Right ventricle myocardium superior (tissue), 1 donor: ENCODE measurements at regions not wholly inside any gene's neighbourhood (a gene's known extent, or its start where the extent isn't known, plus 50 kb on each side); places are given as distances from the start of the nearest gene placed in this dataset.
"Not testable (repeated sequence)": the region's sequence is repeated elsewhere in the genome, so short reads cannot be mapped to it uniquely, and the experiment has no call there.

Source experiments
- ATAC-seq: fragments of 200-7000 bp; cut with Tn5 transposase; one replicate; pipeline ENCODE4 v1.9.1; 2020; ENCODE audit warnings: mild to moderate bottlenecking; ENCODE audit not compliant: poor library complexity
- DNase-seq: peaks from one replicate; pipeline ENCODE4 v3.0.0-alpha.2; 2020
- intact Hi-C: fragments of 100-400 bp; cut with DNase I; formaldehyde crosslinking; loops from one replicate; pipeline ENCODE4 v1.11.2; 2022
- donor health status: DM: no; HTN: yes; CAD: no; lungs with severe emphysema.

DNA sequence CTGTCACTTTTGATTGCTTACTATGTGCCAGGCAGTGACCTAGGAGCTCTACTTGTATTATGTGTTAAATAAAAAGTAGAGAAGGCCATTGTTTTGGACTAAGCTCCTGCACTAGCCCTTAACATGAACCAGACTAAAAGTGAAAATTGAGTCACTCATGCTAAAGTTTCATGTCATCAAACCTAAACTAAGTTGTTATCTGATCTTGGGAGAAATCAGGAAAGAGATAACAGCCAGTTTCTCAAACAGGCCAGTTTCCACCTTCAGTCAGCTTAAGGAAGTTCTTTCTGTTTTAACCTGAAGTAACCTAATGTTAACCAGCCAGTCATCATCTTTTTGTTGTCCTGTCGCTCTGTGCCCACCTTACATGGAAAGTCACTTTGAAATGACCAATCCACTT is 102.1 kb upstream of the MARK1 start:
- intact Hi-C loops: no loop called here
- ATAC-seq: no peak
- no peak for DNase-seq

DNA sequence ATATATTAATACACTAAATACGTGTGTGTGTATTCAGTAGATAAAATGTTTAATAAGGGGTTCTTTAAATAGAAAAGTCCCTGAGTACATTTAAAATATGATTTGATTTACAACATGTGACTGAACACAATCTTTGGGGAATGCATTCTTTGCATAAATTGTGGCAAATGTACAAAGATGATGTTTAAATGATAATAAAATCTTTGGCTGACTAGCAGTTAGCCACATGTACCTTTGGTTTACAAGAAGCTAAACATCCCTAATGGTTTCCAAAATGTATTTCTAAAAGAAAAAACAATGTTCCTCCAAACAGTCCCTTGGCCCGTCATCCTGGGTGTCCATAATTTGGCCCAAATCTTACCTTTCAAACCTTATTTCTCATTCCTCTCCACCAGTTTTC is 106.4 kb upstream of the MARK1 start:
- ATAC-seq (no peak), DNase-seq (no peak)
- intact Hi-C loops: no loop called here

DNA sequence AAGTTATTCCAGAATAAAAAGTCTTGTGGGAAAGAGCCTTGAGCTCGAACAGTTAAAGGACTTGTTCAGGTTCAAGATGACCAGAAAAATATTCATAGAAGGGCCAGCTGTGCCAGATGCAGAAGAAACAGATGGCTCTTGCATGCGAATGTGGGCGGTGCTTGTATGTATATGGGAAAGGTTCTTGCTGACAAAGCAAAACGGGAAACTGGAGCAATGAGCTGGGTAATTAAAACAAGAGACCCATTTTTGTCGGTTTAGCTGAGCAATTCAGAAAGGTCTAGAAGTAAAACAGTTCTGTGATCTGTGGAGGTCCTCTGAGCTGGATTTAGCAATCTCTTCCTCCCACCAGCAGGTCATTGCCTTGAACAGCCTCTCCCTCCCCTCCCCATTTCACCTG is 107.2 kb upstream of the MARK1 start:
- DNase-seq (no peak), ATAC-seq (no peak)
- intact Hi-C loops: no loop called here

DNA sequence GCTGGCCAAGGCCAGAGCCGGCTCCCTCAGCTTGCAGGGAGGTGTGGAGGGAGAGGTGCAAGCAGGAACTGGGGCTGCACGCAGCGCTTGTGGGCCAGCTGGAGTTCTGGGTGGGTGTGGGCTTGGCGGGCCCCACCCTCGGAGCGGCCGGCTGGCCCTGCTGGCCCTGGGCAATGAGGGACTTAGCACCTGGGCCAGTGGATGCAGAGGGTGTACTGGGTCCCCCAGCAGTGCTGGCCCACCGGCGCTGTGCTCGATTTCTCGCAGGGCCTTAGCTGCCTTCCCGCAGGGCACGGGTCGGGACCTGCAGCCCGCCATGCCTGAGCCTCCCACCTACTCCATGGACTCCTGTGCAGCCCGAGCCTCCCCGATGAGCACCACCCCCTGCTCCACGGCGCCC is 115.6 kb upstream of the MARK1 start:
- DNase-seq, ATAC-seq, intact Hi-C loops: not testable (repeated sequence)

DNA sequence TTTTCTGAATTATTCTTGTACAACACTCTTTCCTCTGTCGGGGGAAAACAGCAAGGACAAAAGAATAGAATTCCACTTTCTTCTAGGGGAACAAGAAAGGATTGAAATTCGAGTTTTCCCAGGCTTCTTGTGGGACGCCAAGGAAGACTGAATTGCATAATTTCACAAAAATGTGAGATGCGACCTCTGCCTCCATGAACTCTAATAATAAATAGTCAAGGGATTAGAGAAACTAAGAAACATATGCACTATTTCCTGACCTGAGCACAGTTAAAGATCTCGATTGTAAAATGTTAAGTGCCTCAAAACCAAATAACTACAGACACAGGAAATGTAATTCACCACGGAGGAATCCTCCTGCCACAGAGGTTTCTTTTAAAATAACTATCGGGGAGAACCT is 117.3 kb upstream of the MARK1 start:
- DNase-seq (no peak), ATAC-seq (no peak)
- intact Hi-C loops: no loop called here

DNA sequence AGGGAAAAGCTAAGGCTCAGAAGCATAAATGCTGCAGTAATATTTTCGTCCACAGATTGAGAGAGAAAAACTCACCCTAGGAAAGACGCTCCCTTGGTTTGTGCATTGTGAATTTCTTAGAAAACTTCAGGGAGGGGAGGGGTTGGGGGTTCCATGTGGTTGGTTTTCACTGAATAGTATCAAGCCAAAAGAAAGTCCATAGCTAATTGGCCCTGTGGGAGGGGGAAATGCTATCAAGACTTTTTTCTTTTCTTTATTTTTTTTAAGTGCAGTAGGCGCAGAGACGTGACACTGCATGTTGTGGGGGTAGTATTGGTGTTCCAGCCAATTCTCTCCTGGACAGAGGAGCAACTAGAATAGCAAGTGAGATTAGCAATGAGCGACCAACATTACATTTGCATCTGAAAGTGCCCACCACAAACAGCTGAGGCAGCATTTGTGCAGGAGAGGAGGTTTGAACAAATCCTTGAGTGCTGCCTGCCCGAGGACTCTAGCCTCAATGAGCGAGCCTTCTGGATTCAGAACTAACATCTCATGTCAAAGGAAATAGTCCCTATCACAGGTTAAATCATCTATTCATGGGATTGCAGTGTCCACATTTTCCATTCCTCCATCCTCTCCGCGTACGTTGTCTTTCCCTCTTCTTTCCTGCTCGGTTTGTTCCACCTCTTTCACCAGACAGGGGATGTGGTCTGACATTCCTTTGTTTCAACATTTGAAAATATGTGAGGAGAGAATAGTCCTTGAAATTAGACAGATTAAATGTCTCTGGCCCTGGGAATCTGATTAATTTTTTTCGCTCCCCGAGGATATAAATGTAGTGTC is 118.0 kb upstream of the MARK1 start:
- intact Hi-C loops: no loop called here
- ATAC-seq: no peak
- no peak for DNase-seq

DNA sequence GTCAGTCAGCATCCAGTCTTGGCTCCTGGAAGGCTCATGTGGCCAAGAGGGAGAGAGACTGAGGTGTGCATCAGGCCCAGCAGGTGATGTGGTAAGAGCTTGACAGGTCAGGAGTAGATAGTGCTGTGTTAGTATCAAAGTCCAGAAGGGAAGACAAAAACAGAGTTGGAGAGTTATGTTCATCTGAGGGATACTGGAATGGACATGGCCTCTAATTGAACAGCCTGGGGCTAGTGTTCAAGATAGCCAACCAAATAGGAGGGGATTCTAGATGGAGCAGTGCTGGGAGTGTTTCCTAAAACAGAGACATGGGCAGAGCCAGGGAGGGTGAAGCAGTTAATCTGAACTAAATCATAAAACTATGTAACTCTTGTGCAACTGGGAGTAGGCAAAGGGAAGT is 120.7 kb upstream of the MARK1 start:
- intact Hi-C loops: no loop called here
- no peak for ATAC-seq

DNA sequence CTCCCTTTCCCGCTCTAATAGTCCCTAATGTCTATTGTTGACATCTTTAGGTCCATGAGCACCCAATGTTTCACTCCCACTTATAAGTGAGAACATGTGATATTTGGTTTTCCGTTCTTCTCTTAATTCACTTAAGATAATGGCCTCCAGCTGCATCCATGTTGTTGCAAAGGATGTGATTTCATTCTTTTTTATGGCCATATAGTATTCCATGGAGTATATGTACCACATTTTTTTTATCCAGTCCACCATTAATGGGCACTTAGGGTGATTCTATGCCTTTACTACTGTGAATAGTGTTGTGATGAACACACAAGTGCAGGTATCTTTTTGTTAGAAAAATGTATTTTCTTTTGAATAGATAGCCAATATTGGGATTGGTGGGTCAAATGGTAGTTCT is 126.0 kb upstream of the RAB3GAP2 start:
- DNase-seq (no peak), ATAC-seq (no peak)
- intact Hi-C loops: no loop called here

More for the DNA sequence above, 120.7 kb upstream of the MARK1 start:
- no peak for DNase-seq

DNA sequence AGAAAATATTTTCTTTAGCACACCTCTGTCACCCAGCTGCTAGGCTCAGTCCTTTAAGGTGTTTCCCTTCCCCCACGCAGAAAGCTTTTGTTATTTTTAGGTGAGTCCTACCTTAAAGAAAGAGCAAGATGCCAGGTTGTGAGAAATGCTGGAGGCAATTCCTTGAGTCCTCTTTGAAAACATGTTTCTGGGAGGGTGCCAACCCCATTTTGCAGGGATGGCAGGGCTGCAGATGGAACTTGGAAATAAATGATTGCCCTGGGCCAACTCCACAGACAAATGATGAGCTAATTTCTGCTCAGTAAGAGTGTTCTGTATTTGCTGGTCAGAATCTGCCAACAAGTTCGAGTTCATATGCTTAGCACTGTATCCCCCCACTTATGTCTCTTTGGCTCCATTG is 119.2 kb upstream of the RAB3GAP2 start:
- ATAC-seq (no peak), DNase-seq (no peak)
- intact Hi-C loops: no loop called here

DNA sequence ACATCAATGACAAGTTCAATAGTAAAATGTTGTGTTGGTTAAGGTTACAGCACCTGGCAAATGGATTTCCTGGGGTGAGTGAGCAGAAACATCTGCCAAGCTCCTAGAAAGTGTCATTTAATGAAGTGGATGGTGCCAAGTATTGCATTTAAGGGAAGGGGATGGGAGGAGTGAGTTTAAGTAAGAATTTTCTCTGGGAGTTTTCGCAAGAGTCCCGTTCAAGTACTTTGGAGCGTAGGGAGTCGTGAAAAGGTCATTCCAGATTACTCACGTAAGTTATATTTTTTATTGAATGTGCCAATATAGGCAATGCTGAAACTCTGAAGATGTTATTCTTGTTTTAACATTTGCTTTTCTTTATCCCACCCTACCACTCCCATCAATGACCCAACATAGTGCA is 117.4 kb upstream of the RAB3GAP2 start:
- no peak for DNase-seq
- intact Hi-C loops: no loop called here
- ATAC-seq: no peak

DNA sequence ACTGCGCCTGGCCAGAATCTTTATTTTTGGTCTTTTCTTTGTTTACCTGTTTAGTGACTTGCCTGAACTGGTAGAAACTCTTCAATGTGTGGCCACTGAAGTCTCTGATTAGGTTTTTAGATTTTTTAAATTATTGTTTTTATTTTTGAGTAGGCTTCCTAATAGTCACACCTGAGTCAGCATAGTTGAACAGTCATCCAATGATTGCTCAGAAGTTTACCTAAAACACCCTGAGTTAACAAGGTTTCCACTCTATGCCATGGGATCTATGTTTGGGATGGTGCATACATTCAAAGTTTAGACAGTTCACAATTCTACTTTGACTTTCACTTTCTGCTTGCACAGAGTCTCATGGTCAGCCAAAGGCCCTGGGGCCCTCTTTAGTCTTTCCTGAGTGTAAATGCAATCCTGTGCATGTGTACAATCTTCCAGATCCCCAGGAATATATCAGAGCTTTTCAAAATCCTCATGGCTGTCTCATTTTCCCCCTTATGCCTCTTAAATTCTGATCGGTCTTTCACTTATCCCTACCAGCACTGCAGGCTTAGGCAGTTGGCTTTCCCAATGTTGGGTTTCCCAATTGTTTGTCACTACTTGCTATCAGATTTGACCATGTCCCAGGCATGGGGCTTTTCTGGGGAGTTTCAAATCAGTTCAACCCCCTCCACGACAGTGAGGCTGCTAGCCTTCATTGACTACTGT is 114.4 kb upstream of the RAB3GAP2 start:
- intact Hi-C loops: no loop called here
- ATAC-seq (no peak), DNase-seq (no peak)

DNA sequence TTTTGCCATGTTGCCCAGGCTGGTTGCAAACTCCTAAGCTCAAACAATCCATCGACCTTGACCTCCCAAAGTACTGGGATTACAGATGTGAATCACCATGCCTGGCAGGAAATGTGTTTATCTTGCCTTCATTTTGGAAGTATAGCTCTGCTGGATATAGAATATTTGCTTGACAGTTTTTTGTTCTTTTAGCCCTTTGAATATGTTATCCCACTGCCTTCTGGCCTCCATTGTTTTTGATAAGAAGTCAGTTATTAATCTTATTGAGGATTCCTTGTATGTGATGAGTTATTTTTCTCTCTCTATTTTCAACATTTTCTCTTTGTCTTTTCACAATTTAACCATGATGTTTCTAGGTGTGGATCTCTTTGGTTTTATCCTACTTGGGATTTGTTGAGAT is 112.9 kb upstream of the RAB3GAP2 start:
- no peak for ATAC-seq
- no peak for DNase-seq
- intact Hi-C loops: no loop called here

DNA sequence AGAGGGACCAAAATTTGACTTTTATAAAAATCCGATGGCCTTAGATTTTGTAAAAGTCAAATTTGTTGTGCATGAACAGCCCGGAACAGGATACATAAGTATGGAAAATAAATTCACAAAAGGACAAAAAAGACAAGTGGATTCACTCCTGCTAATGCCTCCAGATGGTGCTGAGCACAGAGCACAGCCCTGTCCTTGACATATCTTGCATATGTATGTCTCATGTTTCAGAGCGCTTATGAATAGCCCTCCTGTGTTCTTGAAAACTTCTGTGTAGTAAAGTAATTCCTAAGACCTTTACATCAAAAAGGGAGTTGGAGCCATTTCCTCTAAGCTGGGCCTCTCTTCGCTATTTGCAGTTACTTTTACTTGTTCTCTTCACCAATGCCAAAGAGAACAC is 110.7 kb upstream of the RAB3GAP2 start:
- ATAC-seq (no peak), DNase-seq (no peak)
- intact Hi-C loops: no loop called here

DNA sequence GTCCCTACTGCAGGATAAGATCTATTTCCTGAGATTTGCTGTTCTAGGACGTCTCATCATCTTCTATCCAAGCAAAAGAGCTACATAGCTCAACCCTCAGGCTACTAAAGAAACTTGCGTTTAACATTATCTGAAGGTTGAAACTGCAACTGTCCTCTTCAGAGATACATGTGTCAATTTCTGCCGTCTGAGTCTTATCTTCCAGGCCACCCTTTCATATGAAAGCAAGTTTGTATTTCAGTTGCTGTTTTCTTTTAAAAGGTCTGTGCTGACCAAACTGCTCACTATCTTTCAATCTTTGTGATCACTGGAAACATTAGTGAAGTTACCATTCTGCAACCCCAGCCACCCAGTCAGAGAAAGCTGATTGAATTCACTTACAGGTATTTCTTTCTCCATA is 108.6 kb upstream of the RAB3GAP2 start:
- DNase-seq: no peak
- no peak for ATAC-seq
- intact Hi-C loops: no loop called here

DNA sequence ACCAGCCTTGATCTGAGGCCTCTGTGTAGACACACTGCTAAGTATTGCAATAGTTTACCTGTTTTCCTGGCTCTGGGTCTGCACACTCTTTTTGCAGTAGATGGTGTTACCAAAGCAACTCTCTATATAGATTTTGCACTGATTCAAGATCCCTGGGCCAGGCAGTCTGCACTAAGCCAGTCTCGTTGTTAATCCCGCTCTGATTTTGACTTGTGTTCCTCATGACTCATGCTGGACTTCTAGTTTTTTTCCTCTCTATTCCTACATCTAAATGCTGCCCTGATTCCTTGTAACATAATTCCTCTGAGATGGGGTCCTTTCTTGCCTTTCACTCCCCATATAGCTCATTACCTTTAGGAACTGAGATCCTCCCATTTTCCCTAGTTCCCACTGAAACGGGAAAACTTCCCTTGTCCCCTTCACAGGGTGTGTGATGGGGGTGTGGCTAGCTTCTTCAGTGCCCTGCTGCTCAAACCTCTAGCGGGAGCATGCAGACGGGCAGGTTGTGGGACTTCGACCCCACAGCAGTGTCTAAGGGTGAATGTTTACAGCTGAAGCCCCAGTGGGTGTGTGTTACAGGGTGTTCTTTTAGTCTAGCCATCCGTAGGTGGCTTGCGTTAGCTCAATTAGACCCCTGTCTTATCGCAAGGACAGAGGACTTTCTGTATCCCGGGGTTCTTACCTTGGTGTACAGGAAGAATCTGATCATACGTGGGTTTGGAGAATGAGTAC is 106.5 kb upstream of the RAB3GAP2 start:
- intact Hi-C loops: no loop called here
- no peak for ATAC-seq
- no peak for DNase-seq

DNA sequence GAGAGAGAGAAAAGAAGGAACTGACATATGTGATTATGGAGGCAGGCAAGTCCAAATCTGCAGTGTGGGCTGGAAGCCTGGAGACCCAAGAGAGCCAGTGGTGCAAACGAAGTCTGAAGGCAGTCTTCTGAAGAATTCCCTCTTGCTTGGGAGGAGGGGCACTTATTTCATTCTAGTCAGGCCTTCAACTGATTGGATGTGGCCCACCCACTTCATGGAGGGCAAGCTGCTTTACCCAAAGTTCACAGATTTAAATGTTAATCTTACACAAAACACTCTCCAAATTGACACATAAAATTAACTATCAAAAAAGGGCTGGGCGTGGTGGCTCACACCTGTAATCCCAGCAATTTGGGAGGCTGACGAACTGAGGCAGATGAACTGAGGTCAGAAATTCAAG is 103.5 kb upstream of the RAB3GAP2 start:
- intact Hi-C loops: no loop called here
- DNase-seq (no peak), ATAC-seq (no peak)

DNA sequence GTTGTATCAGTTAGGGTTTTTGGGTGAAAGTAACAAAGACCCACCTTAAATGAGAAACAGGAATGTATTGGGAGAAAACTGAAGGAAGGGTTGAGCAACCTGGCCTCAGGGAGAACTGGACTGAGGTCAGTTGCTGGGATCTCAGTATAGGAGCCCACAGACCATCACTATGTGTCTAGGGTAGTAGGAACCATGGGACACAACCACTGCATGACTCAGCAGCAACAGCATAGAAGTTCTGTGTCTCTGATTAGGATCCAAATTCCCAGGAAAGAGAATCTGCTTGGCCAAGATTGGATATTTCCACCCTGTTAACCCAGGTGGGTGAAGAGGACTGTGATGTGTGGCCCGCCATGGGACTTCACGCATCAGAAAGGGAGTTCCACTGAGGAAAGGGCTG is 102.2 kb upstream of the RAB3GAP2 start:
- ATAC-seq: no peak

DNA sequence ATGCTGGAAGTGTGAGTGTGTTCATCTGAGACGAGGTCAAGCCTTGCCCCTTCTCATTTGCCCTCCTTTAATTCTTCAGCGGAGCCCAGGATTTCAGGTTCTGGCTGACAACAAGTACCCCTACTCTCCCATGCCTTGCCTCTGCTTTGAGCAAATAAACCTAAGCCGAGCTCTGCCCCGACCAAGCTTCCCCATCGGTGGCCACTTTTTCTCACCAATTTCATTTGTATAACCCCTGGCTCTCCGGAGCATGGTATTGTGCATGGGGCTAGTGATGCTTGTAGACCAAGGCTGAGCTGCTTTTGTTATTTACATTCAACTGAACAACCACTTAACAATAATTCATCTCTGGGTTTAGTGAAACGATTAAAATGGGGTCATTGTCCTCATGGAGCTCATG is 100.2 kb upstream of the RAB3GAP2 start:
- no peak for ATAC-seq
- DNase-seq: no peak
- intact Hi-C loops: no loop called here

More for the DNA sequence above, 102.2 kb upstream of the RAB3GAP2 start:
- no peak for DNase-seq
- intact Hi-C loops: no loop called here

DNA sequence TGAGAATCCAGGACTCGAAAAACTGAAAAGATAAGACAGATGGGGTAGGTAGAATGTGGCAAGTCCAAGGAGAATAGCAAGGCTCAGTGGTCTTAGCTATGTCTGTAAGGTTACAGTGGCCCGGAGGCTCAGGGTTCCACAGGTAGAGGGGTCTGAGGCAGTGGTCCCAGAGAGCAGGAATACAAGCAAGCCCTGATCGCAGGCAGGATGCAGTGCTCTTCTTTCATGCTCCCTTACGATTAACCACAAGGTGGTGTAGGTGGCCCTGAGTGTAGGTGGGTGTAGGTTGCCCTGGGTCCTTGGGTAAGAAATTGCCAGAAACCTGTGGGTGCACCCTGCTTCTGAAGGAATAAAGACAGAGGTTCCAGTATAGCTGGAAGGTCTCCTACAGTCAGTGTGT is 99.1 kb upstream of the RAB3GAP2 start:
- no peak for ATAC-seq
- intact Hi-C loops: no loop called here
- DNase-seq: no peak
